HCT116 (cell line): ENCODE measurements at regions not wholly inside any gene's neighbourhood (a gene's known extent, or its start where the extent isn't known, plus 50 kb on each side); places are given as distances from the start of the nearest gene placed in this dataset.

Experiments used
- ATAC-seq: fragments of 200-7000 bp; cut with Tn5 transposase; 2 replicates; pipeline ENCODE4 v1.9.1; 2020; ENCODE audit warnings: mild to moderate bottlenecking, moderate library complexity
- BruUV-seq: library from RNA; stranded (reverse); fragments of 400-500 nt; replicated peaks from 2 replicates; lab custom pipeline; 2021; lab: Mats Ljungman, UMichigan
- CTCF ChIA-PET: fragments of 300-600 bp; sonication (Branson Sonifier 250); formaldehyde crosslinking; loops from one replicate; lab custom pipeline; 2021; ENCODE audit warnings: antibody characterized with exemption; lab: Charles Lee
- POLR2A ChIA-PET: fragments of 300-600, 350-600 bp; sonication (Branson Sonifier 250); formaldehyde crosslinking; loops from one replicate; lab custom pipeline; 2021; ENCODE audit warnings: antibody characterized with exemption; lab: Charles Lee
- RAD21 ChIA-PET, 2 experiments: fragments of 300-600 bp; sonication (Branson Sonifier 250); formaldehyde crosslinking; loops; one replicate each; lab custom pipeline; 2023; ENCODE audit warnings: low total read pairs in 2 of 2; ENCODE audit not compliant: uncharacterized antibody in 2 of 2, unreplicated experiment in 2 of 2, low non-redundant PET in 1 of 2; lab: Charles Lee
- DNase-seq: peaks from one replicate; pipeline ENCODE4 v3.0.0-alpha.2; 2010; ENCODE audit warnings: low read depth, low spot score
- H2AFZ ChIP-seq: fragments of 200-600 bp; shearing (Covaris generic), sonication (generic); 2 replicates; pipeline ENCODE4 v1.6.1; 2017; ENCODE audit warnings: low read depth, mixed run types, mixed read lengths, antibody characterized with exemption, low read length; ENCODE audit not compliant: poor library complexity, severe bottlenecking
- H3K27ac ChIP-seq: 2 replicates; pipeline ENCODE4 v1.5.1; 2012; ENCODE audit warnings: low read depth, low read length
- H3K27me3 ChIP-seq: fragments of 200-600 bp; sonication (generic); 2 replicates; pipeline ENCODE4 v1.6.1; 2016; ENCODE audit warnings: mixed run types, low read length, mixed read lengths; ENCODE audit not compliant: insufficient read depth
- H3K36me3 ChIP-seq, 2 experiments: fragments of 200-500 bp in 1 of 2; fragments of 200-600 bp in 1 of 2; sonication (Bioruptor generic) in 1 of 2; sonication (generic) in 1 of 2; 2 replicates each; pipeline versions ENCODE4 v1.5.1 to v1.6.1; 2014 to 2016; ENCODE audit warnings: low read length in 2 of 2, inconsistent platforms in 1 of 2, mixed read lengths in 1 of 2, mixed run types in 1 of 2; ENCODE audit not compliant: insufficient read depth in 2 of 2, control insufficient read depth in 1 of 2
- H3K4me1 ChIP-seq, 2 experiments: fragments of 200-600 bp in 1 of 2; sonication (generic) in 1 of 2; 2 replicates each; pipeline versions ENCODE4 v1.5.1 to v1.6.1; 2012 to 2017; ENCODE audit warnings: low read length in 2 of 2, inconsistent platforms in 1 of 2, mild to moderate bottlenecking in 1 of 2, mixed read lengths in 1 of 2, mixed run types in 1 of 2, moderate library complexity in 1 of 2; ENCODE audit not compliant: insufficient read depth in 2 of 2, control insufficient read depth in 1 of 2
- H3K4me2 ChIP-seq: fragments of 200-600 bp; sonication (generic); 2 replicates; pipeline ENCODE4 v1.6.1; 2017; ENCODE audit warnings: mixed run types, low read length, mixed read lengths
- H3K4me3 ChIP-seq, 2 experiments: fragments of 200-600 bp in 1 of 2; sonication (generic) in 1 of 2; replicated peaks in 1 of 2; 2 replicates each; pipeline ENCODE4 v1.5.1; 2011 to 2016; ENCODE audit warnings: low read length in 2 of 2, control low read depth in 1 of 2, low read depth in 1 of 2, mild to moderate bottlenecking in 1 of 2, mixed read lengths in 1 of 2, mixed run types in 1 of 2
- H3K79me2 ChIP-seq: fragments of 200-600 bp; sonication (generic); 2 replicates; pipeline ENCODE4 v1.6.1; 2017; ENCODE audit warnings: mild to moderate bottlenecking, mixed run types, low read length, moderate library complexity, mixed read lengths; ENCODE audit not compliant: insufficient read depth
- H3K9ac ChIP-seq: fragments of 200-600 bp; sonication (generic); 2 replicates; pipeline ENCODE4 v1.6.1; 2016; ENCODE audit warnings: low read length, mixed read lengths
- H3K9me2 ChIP-seq: fragments of 200-600 bp; sonication (generic), shearing (Covaris generic); 2 replicates; pipeline ENCODE4 v1.6.1; 2017; ENCODE audit warnings: mixed run types, mild to moderate bottlenecking, moderate library complexity; ENCODE audit not compliant: insufficient read depth
- H3K9me3 ChIP-seq, 2 experiments: fragments of 200-500 bp in 1 of 2; fragments of 200-600 bp in 1 of 2; sonication (Bioruptor generic) in 1 of 2; sonication (generic) in 1 of 2; 2 replicates each; pipeline ENCODE4 v1.6.1; 2014 to 2017; ENCODE audit warnings: low read length in 2 of 2, mixed read lengths in 2 of 2, inconsistent platforms in 1 of 2, low read depth in 1 of 2, mild to moderate bottlenecking in 1 of 2, mixed run types in 1 of 2, moderate library complexity in 1 of 2; ENCODE audit not compliant: control insufficient read depth in 1 of 2, insufficient read depth in 1 of 2
- H4K20me1 ChIP-seq: fragments of 200-600 bp; sonication (generic), shearing (Covaris generic); 2 replicates; pipeline ENCODE4 v1.6.1; 2017; ENCODE audit warnings: mixed run types, mild to moderate bottlenecking, moderate library complexity; ENCODE audit not compliant: insufficient read depth
- CEBPB ChIP-seq: IDR thresholded peaks from 2 replicates; pipeline ENCODE4 v1.6.1; 2012; ENCODE audit warnings: low read depth
- EGR1 ChIP-seq: IDR thresholded peaks from 2 replicates; pipeline ENCODE4 v1.6.1; 2012; ENCODE audit warnings: low read depth
- EZH2phosphoT487 ChIP-seq: fragments of 200-600 bp; IDR thresholded peaks from 2 replicates; pipeline ENCODE4 v1.6.1; 2018; ENCODE audit warnings: antibody characterized with exemption, borderline replicate concordance
- JUND ChIP-seq: IDR thresholded peaks from 2 replicates; pipeline ENCODE4 v1.6.1; 2012
- POLR2A ChIP-seq: IDR thresholded peaks from 2 replicates; pipeline ENCODE4 v1.7.0; 2011; ENCODE audit warnings: borderline replicate concordance; ENCODE audit not compliant: insufficient read depth, insufficient read length; ENCODE audit errors: extremely low read depth
- RAD21 ChIP-seq: IDR thresholded peaks from 2 replicates; pipeline ENCODE4 v1.6.1; 2012; ENCODE audit warnings: low read depth, mild to moderate bottlenecking
- SP1 ChIP-seq: IDR thresholded peaks from 2 replicates; pipeline ENCODE4 v1.6.1; 2012; ENCODE audit warnings: low read depth
- SRF ChIP-seq: IDR thresholded peaks from 2 replicates; pipeline ENCODE4 v1.6.1; 2012; ENCODE audit warnings: low read depth
- TCF7L2 ChIP-seq: IDR thresholded peaks from 2 replicates; pipeline ENCODE4 v1.7.0; 2011; ENCODE audit warnings: borderline replicate concordance, inconsistent platforms; ENCODE audit not compliant: insufficient read depth, insufficient read length; ENCODE audit errors: extremely low read depth
- ZFX ChIP-seq: fragments of 450-650 bp; IDR thresholded peaks from 2 replicates; pipeline ENCODE4 v1.6.1; 2017
- intact Hi-C: fragments of 100-400 bp; cut with micrococcal nuclease; formaldehyde crosslinking; loops from 2 replicates; pipeline ENCODE4 v1.10.0; 2022
- TF ChIP-seq, protein P1 (sequence below): IDR thresholded peaks from 2 replicates; pipeline ENCODE4 v1.6.1; 2012
- TF ChIP-seq, protein P2 (sequence below), 3 experiments: fragments of 200-600 bp in 1 of 3; sonication (generic) in 1 of 3; IDR thresholded peaks in 2 of 3; conservative IDR thresholded peaks in 1 of 3; 2 replicates each; pipeline ENCODE4 v1.5.1; 2012 to 2017; ENCODE audit warnings: low read depth in 2 of 3, low read length in 2 of 3, antibody characterized with exemption in 1 of 3, borderline replicate concordance in 1 of 3, control low read depth in 1 of 3, mild to moderate bottlenecking in 1 of 3, mixed read lengths in 1 of 3, mixed run types in 1 of 3, moderate library complexity in 1 of 3; ENCODE audit not compliant: insufficient read depth in 1 of 3

- ChIA-PET CTCF (no interaction called here), POLR2A (no interaction called here), RAD21 (no interaction called here)
- Histone ChIP-seq H4K20me1 (no peaks in the 10 kb centered on the region), H2AFZ (peak overlapping the region; percentile 79), H3K27ac (no peak overlapping the region), H3K4me3 (no peak overlapping the region), H3K9me3 (no peaks in the 10 kb centered on the region), H3K27me3 (no peaks in the 10 kb centered on the region), H3K4me1 (peaks cover 9 to 34% of the 10 kb centered on the region in 2 experiments), H3K9me2 (no peaks in the 10 kb centered on the region), H3K4me2 (no peak overlapping the region), H3K79me2 (no peaks in the 10 kb centered on the region), H3K36me3 (no peaks in the 10 kb centered on the region), H3K9ac (no peak overlapping the region)
- intact Hi-C loops: loop anchor here (10.0 kb wide), 1 partner anchor 517 kb away; no protein-coding TSS in a partner anchor
- no peak for TF ChIP-seq TCF7L2
- TF ChIP-seq JUND: no peak
- TF ChIP-seq SRF: no peak
- TF ChIP-seq, protein P1, sequence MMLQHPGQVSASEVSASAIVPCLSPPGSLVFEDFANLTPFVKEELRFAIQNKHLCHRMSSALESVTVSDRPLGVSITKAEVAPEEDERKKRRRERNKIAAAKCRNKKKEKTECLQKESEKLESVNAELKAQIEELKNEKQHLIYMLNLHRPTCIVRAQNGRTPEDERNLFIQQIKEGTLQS: no peak
- TF ChIP-seq POLR2A: no peak
- no peak for TF ChIP-seq SP1
- TF ChIP-seq EGR1: no peak
- no peak for TF ChIP-seq CEBPB
- ATAC-seq (no peak), DNase-seq (no peak)
- BruUV-seq: no TSS peak
Observed at GRCh38 chr5:58191443-58191842, 268.4 kb downstream of the PLK2 start.

DNA sequence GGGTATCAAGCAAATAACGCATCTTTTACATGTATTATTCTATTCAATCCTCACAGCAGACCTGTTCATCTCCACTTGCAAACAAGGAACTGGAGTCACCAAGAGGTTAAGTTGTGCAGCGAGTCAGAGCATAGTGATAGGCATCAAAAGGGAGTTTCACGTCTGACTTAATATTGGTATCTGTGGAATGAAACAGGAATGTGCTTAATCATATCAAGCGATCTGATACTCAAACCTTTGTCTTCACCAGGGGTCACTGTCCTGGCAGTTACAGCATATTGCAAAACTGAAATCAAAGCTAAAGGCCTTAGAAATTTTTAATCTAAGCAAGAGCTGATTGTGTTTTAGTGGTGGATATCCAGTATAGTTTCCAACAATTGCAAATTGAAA is 271.6 kb downstream of the PLK2 start:
- peak overlapping the region; percentile 36 for H2AFZ ChIP-seq
- ChIA-PET POLR2A (no interaction called here), CTCF (interaction anchor here (0.5 to 1.1 kb wide), 3 partner anchors 15 to 409 kb away, joined by 3 read pairs; no protein-coding TSS in a partner anchor), RAD21 (no interaction called here)
- H3K9me3 ChIP-seq: no peaks in the 10 kb centered on the region
- peak overlapping the region; percentile 15; the same call in 1 of the 2 replicates for H3K9ac ChIP-seq
- no peaks in the 10 kb centered on the region for H3K27me3 ChIP-seq
- peaks cover 15 to 54% of the 10 kb centered on the region in 2 experiments for H3K4me1 ChIP-seq
- H3K4me3 ChIP-seq: peak overlapping the region in 1 of 2 experiments; percentile 34; a peak in 2 of 4 replicates
- H3K9me2 ChIP-seq: no peaks in the 10 kb centered on the region
- BruUV-seq: no TSS peak
- H4K20me1 ChIP-seq: no peaks in the 10 kb centered on the region
- H3K27ac ChIP-seq: no peak overlapping the region; the same call in 1 of the 2 replicates
- H3K36me3 ChIP-seq: no peaks in the 10 kb centered on the region
- intact Hi-C loops: no loop called here
- ATAC-seq (peak; percentile 95), DNase-seq (peak; percentile 55)
- H3K79me2 ChIP-seq: no peaks in the 10 kb centered on the region
- H3K4me2 ChIP-seq: peak overlapping the region; percentile 66
- peak; percentile 13; the same call in 1 of the 2 replicates for TF ChIP-seq RAD21
- TF ChIP-seq CEBPB: peak; percentile 40; the same call in 1 of the 2 replicates
- TF ChIP-seq EZH2phosphoT487: no peak
- no peak for TF ChIP-seq ZFX
- peak; percentile 29; the same call in 1 of the 2 replicates for TF ChIP-seq JUND
- peak; percentile 22; the same call in 1 of the 2 replicates for TF ChIP-seq SP1
- no peak for TF ChIP-seq TCF7L2
- TF ChIP-seq, protein P2, sequence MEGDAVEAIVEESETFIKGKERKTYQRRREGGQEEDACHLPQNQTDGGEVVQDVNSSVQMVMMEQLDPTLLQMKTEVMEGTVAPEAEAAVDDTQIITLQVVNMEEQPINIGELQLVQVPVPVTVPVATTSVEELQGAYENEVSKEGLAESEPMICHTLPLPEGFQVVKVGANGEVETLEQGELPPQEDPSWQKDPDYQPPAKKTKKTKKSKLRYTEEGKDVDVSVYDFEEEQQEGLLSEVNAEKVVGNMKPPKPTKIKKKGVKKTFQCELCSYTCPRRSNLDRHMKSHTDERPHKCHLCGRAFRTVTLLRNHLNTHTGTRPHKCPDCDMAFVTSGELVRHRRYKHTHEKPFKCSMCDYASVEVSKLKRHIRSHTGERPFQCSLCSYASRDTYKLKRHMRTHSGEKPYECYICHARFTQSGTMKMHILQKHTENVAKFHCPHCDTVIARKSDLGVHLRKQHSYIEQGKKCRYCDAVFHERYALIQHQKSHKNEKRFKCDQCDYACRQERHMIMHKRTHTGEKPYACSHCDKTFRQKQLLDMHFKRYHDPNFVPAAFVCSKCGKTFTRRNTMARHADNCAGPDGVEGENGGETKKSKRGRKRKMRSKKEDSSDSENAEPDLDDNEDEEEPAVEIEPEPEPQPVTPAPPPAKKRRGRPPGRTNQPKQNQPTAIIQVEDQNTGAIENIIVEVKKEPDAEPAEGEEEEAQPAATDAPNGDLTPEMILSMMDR (IDR thresholded peaks at IDR 0.05 in 2 of 3, conservative IDR thresholded peaks at IDR 0.05 in 1 of 3; ENCODE audit: borderline replicate concordance in 1 of 3, insufficient read depth in 1 of 3, low read depth in 2 of 3, low read length in 2 of 3): peak in 1 of 3 experiments; percentile 38; a peak in 2 of 6 replicates
